KMS-11 (cell line): ENCODE measurements at regions not wholly inside any gene's neighbourhood (a gene's known extent, or its start where the extent isn't known, plus 50 kb on each side); places are given as distances from the start of the nearest gene placed in this dataset.

Experiments used
- H2AFZ ChIP-seq: fragments of 200-600 bp; sonication (generic); 2 replicates; pipeline ENCODE4 v1.6.1; 2016; ENCODE audit warnings: antibody characterized with exemption, mixed run types, low read depth
- H3K27ac ChIP-seq: fragments of 200-600 bp; sonication (generic); 2 replicates; pipeline ENCODE4 v1.6.1; 2016; ENCODE audit warnings: mild to moderate bottlenecking, mixed run types
- H3K27me3 ChIP-seq: fragments of 200-600 bp; sonication (generic); 2 replicates; pipeline ENCODE4 v1.6.1; 2017; ENCODE audit warnings: mild to moderate bottlenecking, low read depth, mixed run types, moderate library complexity; ENCODE audit not compliant: insufficient read depth
- H3K36me3 ChIP-seq: fragments of 200-600 bp; sonication (generic); 2 replicates; pipeline ENCODE4 v1.6.1; 2017; ENCODE audit warnings: mild to moderate bottlenecking, mixed run types; ENCODE audit not compliant: insufficient read depth
- H3K4me1 ChIP-seq: fragments of 200-600 bp; sonication (generic); 2 replicates; pipeline ENCODE4 v1.6.1; 2016; ENCODE audit warnings: mild to moderate bottlenecking, low read depth, mixed run types; ENCODE audit not compliant: poor library complexity, severe bottlenecking
- H3K4me2 ChIP-seq: fragments of 200-600 bp; sonication (generic); 2 replicates; pipeline ENCODE4 v1.7.0; 2016; ENCODE audit warnings: mild to moderate bottlenecking, mixed run types
- H3K4me3 ChIP-seq: fragments of 200-600 bp; sonication (generic); IDR thresholded peaks from 2 replicates; pipeline ENCODE4 v1.6.1; 2017; ENCODE audit warnings: low read depth, low read length, mixed read lengths; ENCODE audit not compliant: insufficient read depth
- H3K79me2 ChIP-seq: fragments of 200-600 bp; sonication (generic); 2 replicates; pipeline ENCODE4 v1.6.1; 2016; ENCODE audit warnings: low read depth, mixed run types; ENCODE audit not compliant: insufficient read depth
- H3K9ac ChIP-seq: fragments of 200-600 bp; sonication (generic); 2 replicates; pipeline ENCODE4 v1.6.1; 2016; ENCODE audit warnings: mild to moderate bottlenecking, mixed run types
- H4K20me1 ChIP-seq: fragments of 200-600 bp; sonication (generic); 2 replicates; pipeline ENCODE4 v1.6.1; 2016; ENCODE audit warnings: mild to moderate bottlenecking, mixed run types; ENCODE audit not compliant: insufficient read depth
- TF ChIP-seq, protein P1 (sequence below): fragments of 200-600 bp; sonication (generic); conservative IDR thresholded peaks from 2 replicates; pipeline ENCODE4 v1.6.1; 2017; ENCODE audit warnings: low read depth, mild to moderate bottlenecking, antibody characterized with exemption, low read length, moderate library complexity, mixed read lengths

DNA sequence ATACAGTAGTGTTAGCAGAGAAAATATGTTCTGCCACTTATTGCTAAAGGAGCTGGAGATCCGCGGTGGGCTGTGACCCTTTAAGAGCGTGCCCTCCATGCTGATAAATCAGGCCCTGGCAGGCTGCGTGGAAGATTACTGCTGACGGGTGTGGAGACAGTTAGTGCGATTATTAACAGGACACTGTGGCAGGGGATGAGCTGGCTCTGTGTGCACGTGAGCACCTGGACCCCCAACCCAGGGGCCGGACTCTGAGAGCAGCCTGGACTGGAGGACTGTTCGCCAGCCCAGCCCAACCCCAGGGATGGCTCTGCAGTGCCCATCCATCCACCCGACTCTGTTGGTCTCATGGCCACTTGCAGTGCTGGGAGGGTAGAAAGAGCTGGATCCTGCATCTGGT is 162.0 kb downstream of the MELK start:
- no peak overlapping the region for H3K4me2 ChIP-seq
- no peak overlapping the region for H3K9ac ChIP-seq
- TF ChIP-seq, protein P1, sequence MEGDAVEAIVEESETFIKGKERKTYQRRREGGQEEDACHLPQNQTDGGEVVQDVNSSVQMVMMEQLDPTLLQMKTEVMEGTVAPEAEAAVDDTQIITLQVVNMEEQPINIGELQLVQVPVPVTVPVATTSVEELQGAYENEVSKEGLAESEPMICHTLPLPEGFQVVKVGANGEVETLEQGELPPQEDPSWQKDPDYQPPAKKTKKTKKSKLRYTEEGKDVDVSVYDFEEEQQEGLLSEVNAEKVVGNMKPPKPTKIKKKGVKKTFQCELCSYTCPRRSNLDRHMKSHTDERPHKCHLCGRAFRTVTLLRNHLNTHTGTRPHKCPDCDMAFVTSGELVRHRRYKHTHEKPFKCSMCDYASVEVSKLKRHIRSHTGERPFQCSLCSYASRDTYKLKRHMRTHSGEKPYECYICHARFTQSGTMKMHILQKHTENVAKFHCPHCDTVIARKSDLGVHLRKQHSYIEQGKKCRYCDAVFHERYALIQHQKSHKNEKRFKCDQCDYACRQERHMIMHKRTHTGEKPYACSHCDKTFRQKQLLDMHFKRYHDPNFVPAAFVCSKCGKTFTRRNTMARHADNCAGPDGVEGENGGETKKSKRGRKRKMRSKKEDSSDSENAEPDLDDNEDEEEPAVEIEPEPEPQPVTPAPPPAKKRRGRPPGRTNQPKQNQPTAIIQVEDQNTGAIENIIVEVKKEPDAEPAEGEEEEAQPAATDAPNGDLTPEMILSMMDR = no peak
- no peak overlapping the region for H2AFZ ChIP-seq
- no peak overlapping the region for H3K4me3 ChIP-seq
- no peak overlapping the region for H3K27ac ChIP-seq
- no peaks in the 10 kb centered on the region for H3K27me3 ChIP-seq
- H4K20me1 ChIP-seq = no peaks in the 10 kb centered on the region
- H3K4me1 ChIP-seq = no peaks in the 10 kb centered on the region
- H3K79me2 ChIP-seq = no peaks in the 10 kb centered on the region
- no peaks in the 10 kb centered on the region for H3K36me3 ChIP-seq

DNA sequence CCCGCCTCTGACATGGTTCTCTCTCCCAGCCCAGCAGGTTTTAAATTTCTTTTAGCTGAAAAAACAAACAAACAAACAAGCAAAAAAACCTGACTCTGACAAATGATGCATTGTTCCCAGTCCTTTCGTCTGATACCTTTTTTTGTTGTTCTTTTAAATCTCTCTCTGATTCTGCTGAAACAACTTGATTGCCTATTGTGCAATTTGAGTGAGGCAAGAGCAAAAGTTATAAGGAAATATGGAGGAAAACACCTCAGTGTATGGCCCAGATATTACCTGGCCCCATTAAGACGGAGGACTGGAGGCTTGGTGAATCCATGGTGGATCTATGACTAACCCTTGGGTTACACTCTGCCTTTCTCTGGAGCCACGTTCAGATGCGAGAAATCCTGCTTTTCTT is 164.0 kb downstream of the MELK start:
- TF ChIP-seq, protein P1 = no peak
- H3K9ac ChIP-seq = no peak overlapping the region
- no peak overlapping the region for H2AFZ ChIP-seq

DNA sequence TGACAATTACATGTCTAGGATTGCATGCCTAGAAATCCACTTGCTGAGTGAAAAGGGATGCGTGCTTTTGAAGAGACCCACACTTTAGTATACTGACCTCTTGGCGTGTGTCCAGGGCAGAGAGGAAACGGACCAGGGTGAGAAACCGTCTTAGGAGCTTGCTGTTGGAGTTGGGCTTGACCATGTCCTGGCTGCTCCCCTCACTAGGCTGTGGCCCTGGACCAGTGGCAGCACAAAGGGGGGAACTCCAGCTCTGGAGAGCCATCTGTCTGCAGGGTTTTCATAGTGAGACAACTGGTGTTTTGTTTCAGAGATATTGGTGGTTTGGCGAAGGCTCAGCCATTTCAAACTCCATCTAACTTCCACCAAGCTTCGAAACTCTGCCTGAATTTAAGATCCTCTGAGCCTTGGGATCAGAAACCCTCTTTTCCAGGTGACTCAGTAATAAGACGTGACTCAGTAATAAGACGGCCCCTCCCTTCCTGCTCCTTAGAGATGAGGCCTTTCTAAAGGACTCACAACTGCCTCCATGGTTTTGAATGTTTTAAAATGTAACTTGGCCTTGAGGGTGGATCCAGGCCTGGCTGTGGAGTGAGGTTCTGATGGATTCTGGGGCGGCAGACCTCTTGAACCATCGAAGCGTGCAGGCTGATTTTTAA is 165.8 kb downstream of the MELK start:
- H3K9ac ChIP-seq = no peak overlapping the region
- no peaks in the 10 kb centered on the region for H3K79me2 ChIP-seq
- no peak overlapping the region for H3K27ac ChIP-seq
- no peak overlapping the region for H2AFZ ChIP-seq
- no peaks in the 10 kb centered on the region for H4K20me1 ChIP-seq
- TF ChIP-seq, protein P1 = no peak
- no peaks in the 10 kb centered on the region for H3K36me3 ChIP-seq
- no peak overlapping the region for H3K4me2 ChIP-seq
- no peak overlapping the region for H3K4me3 ChIP-seq
- 0 out of 2 replicates have a peak, but pooled peaks cover 6% of the 10 kb centered on the region for H3K27me3 ChIP-seq
- H3K4me1 ChIP-seq = no peaks in the 10 kb centered on the region

More for the DNA sequence above, 164.0 kb downstream of the MELK start:
- Histone ChIP-seq H4K20me1 (no peaks in the 10 kb centered on the region), H3K4me2 (no peak overlapping the region), H3K27me3 (0 out of 2 replicates have a peak, but pooled peaks cover 2% of the 10 kb centered on the region), H3K79me2 (no peaks in the 10 kb centered on the region), H3K27ac (no peak overlapping the region), H3K4me1 (no peaks in the 10 kb centered on the region), H3K4me3 (no peak overlapping the region), H3K36me3 (no peaks in the 10 kb centered on the region)

DNA sequence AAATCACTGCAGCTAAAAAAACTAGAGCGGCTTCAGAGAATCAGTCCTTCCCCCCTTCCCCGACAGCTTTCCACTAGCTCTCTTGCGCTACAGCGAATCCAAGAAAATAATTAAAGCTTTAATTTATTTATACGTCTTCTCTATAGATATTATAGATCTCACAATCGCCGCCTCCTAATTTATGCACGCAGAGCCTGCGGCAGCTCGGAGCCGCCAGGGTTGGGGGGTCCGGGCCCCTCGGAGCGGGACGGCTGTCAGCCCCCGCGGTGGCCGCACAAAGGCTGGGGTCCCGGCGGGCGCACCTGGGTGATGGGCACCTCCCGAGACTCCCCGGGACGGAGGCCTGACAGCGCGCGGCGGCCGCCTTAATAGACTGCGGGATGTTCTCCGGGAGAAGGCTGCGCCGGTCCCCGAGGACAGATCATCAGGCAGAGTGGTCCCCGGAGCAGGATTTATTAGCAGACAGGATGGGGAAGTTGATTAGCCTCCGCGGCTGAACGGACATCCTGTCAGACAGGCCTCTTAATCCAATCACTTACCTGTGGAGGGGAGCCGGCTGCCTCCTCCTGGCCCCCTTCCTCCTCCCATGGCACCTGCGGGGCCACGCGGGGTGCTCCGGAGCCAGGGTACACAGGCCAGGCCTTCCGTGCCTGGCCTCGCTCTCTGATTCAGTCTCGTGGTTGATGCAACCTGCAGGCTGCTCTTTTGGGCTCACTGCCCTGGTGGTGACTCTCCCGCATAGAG is 166.8 kb downstream of the MELK start:
- H3K4me3 ChIP-seq = no peak overlapping the region
- H3K4me2 ChIP-seq = no peak overlapping the region
- H3K79me2 ChIP-seq = no peaks in the 10 kb centered on the region
- peaks cover 9% of the 10 kb centered on the region; the same call in 1 of the 2 replicates for H3K27me3 ChIP-seq
- TF ChIP-seq, protein P1 = no peak
- no peaks in the 10 kb centered on the region for H3K36me3 ChIP-seq
- no peaks in the 10 kb centered on the region for H4K20me1 ChIP-seq
- no peak overlapping the region for H3K9ac ChIP-seq
- H2AFZ ChIP-seq = no peak overlapping the region
- no peak overlapping the region for H3K27ac ChIP-seq
- no peaks in the 10 kb centered on the region for H3K4me1 ChIP-seq
